ENCODE measurements at regions not wholly inside any gene's neighbourhood (a gene's known extent, or its start where the extent isn't known, plus 50 kb on each side); places are given as distances from the start of the nearest gene placed in this dataset.

GRCh38 chr14:22168092-22168955 is 420.7 kb downstream of the DAD1 start:
- intact Hi-C loops (cut with micrococcal nuclease; ENCODE audit: unreplicated experiment), result no loop called here
- POLR2A ChIA-PET (ENCODE audit: unreplicated experiment), result no interaction called here

GRCh38 chr14:22164616-22165015 is 424.4 kb downstream of the DAD1 start:
- Histone ChIP-seq H3K4me3 (no peak overlapping the region), H3K27me3 (ENCODE audit: insufficient read depth, low read depth) (no peaks in the 10 kb centered on the region), H3K27ac (no peak overlapping the region), H3K36me3 (ENCODE audit: low read depth) (no peaks in the 10 kb centered on the region), H2AFZ (no peak overlapping the region), H3K9me3 (ENCODE audit: insufficient read depth, low read depth) (no peaks in the 10 kb centered on the region), H4K20me1 (ENCODE audit: insufficient read depth) (no peaks in the 10 kb centered on the region), H3K4me1 (replicated peaks; ENCODE audit: insufficient read depth) (peaks cover 26% of the 10 kb centered on the region), H3K4me2 (peak overlapping the region; percentile 61), H3K9me2 (ENCODE audit: insufficient read depth) (no peaks in the 10 kb centered on the region), H3K79me2 (ENCODE audit: low read depth) (no peaks in the 10 kb centered on the region), H3F3A (ENCODE audit: insufficient read depth, low read depth) (peaks cover 9% of the 10 kb centered on the region; the same call in 1 of the 2 replicates)
- ChIA-PET POLR2A (ENCODE audit: unreplicated experiment) (no interaction called here), CTCF (interaction anchor here (1.4 kb wide), 1 partner anchor 37 kb away, joined by 7 read pairs; no protein-coding TSS in a partner anchor)
- no TSS peak for BruUV-seq (replicated peaks)
- intact Hi-C loops (cut with micrococcal nuclease; ENCODE audit: unreplicated experiment), result no loop called here
- TF ChIP-seq CTCF (conservative IDR thresholded peaks at IDR 0.05) (no peak), EZH2 (IDR thresholded peaks at IDR 0.05; ENCODE audit: low read depth) (no peak)
- DNase-seq, result peak; percentile 41 to 80

More at GRCh38 chr14:22168092-22168955, 420.7 kb downstream of the DAD1 start:
- Histone ChIP-seq H2AFZ (no peak overlapping the region), H3F3A (ENCODE audit: insufficient read depth, low read depth) (peaks cover 9% of the 10 kb centered on the region; the same call in 1 of the 2 replicates), H3K27ac (no peak overlapping the region), H3K9me2 (ENCODE audit: insufficient read depth) (no peaks in the 10 kb centered on the region), H3K36me3 (ENCODE audit: low read depth) (no peaks in the 10 kb centered on the region), H3K4me3 (no peak overlapping the region), H4K20me1 (ENCODE audit: insufficient read depth) (no peaks in the 10 kb centered on the region), H3K4me1 (replicated peaks; ENCODE audit: insufficient read depth) (peaks cover 24% of the 10 kb centered on the region), H3K9me3 (ENCODE audit: insufficient read depth, low read depth) (no peaks in the 10 kb centered on the region), H3K4me2 (no peak overlapping the region), H3K79me2 (ENCODE audit: low read depth) (no peaks in the 10 kb centered on the region), H3K27me3 (ENCODE audit: insufficient read depth, low read depth) (no peaks in the 10 kb centered on the region)
- no peak for DNase-seq
- TF ChIP-seq EZH2 (IDR thresholded peaks at IDR 0.05; ENCODE audit: low read depth) (no peak), CTCF (conservative IDR thresholded peaks at IDR 0.05) (no peak)
- BruUV-seq (replicated peaks), result no TSS peak
- CTCF ChIA-PET, result interaction anchor here (0.7 kb wide), 1 partner anchor 53 kb away, joined by 3 read pairs; no protein-coding TSS in a partner anchor

- H3K27ac ChIP-seq, result no peak overlapping the region
- CTCF ChIA-PET, result interaction anchor here (0.6 to 1.4 kb wide), 4 partner anchors 38 to 395 kb away, joined by 3 to 11 read pairs (median 6); no protein-coding TSS in a partner anchor
- no peak overlapping the region for H3K4me2 ChIP-seq
- no peaks in the 10 kb centered on the region for H3K79me2 ChIP-seq (ENCODE audit: low read depth)
- TF ChIP-seq EZH2 (IDR thresholded peaks at IDR 0.05; ENCODE audit: low read depth) (no peak), CTCF (conservative IDR thresholded peaks at IDR 0.05) (peak; percentile 57)
- H3K4me1 ChIP-seq (replicated peaks; ENCODE audit: insufficient read depth), result peaks cover 41% of the 10 kb centered on the region
- H2AFZ ChIP-seq, result no peak overlapping the region
- DNase-seq, result no peak
- no peak overlapping the region for H3K4me3 ChIP-seq
- POLR2A ChIA-PET (ENCODE audit: unreplicated experiment), result interaction anchor here (0.5 to 0.7 kb wide), 3 partner anchors 41 to 392 kb away, joined by 3 to 12 read pairs (median 8); no protein-coding TSS in a partner anchor
- no peaks in the 10 kb centered on the region for H4K20me1 ChIP-seq (ENCODE audit: insufficient read depth)
- H3K27me3 ChIP-seq (ENCODE audit: insufficient read depth, low read depth), result no peaks in the 10 kb centered on the region
- H3K9me2 ChIP-seq (ENCODE audit: insufficient read depth), result no peaks in the 10 kb centered on the region
- intact Hi-C loops (cut with micrococcal nuclease; ENCODE audit: unreplicated experiment), result no loop called here
- no TSS peak for BruUV-seq (replicated peaks)
- H3K9me3 ChIP-seq (ENCODE audit: insufficient read depth, low read depth), result no peaks in the 10 kb centered on the region
- H3F3A ChIP-seq (ENCODE audit: insufficient read depth, low read depth), result peaks cover 19% of the 10 kb centered on the region; the same call in 1 of the 2 replicates
- H3K36me3 ChIP-seq (ENCODE audit: low read depth), result no peaks in the 10 kb centered on the region
Observed at GRCh38 chr14:22163051-22163450, 426.0 kb downstream of the DAD1 start.

Data from PC-9 (cell line).